Erythroblast (primary cell): ENCODE measurements at regions not wholly inside any gene's neighbourhood (a gene's known extent, or its start where the extent isn't known, plus 50 kb on each side); places are given as distances from the start of the nearest gene placed in this dataset.

Source experiments
- GATA1 ChIP-seq: IDR thresholded peaks from 2 replicates; pipeline ENCODE4 v1.6.1; 2011; ENCODE audit warnings: low read depth, mild to moderate bottlenecking, control low read depth, low read length, moderate library complexity
- POLR2A ChIP-seq: IDR thresholded peaks from 2 replicates; pipeline ENCODE4 v1.6.1; 2011; ENCODE audit warnings: mild to moderate bottlenecking, low read length

- TF ChIP-seq POLR2A (no peak), GATA1 (no peak)
Measured at GRCh38 chr10:36670621-36671402, 454.6 kb upstream of the ANKRD30A start.
